HepG2 (cell line): ENCODE measurements at regions not wholly inside any gene's neighbourhood (a gene's known extent, or its start where the extent isn't known, plus 50 kb on each side); places are given as distances from the start of the nearest gene placed in this dataset.

Source experiments
- CTCF ChIP-seq: sonication (generic); formaldehyde crosslinking; IDR thresholded peaks from 2 replicates; pipeline ENCODE4 v1.5.0; 2020; ENCODE audit warnings: mild to moderate bottlenecking, missing genetic modification reagents, moderate library complexity
- NFRKB ChIP-seq: fragments of 450-650 bp; IDR thresholded peaks from 2 replicates; pipeline ENCODE4 v1.6.1; 2017
- RFX5 ChIP-seq: IDR thresholded peaks from 2 replicates; pipeline ENCODE4 v1.6.1; 2011; ENCODE audit warnings: low read depth, low read length, improper control_type of control experiment
- RNF219 ChIP-seq: sonication (generic); formaldehyde crosslinking; IDR thresholded peaks from 2 replicates; pipeline ENCODE4 v1.5.0; 2020; ENCODE audit warnings: mild to moderate bottlenecking, missing genetic modification reagents
- SOX13 ChIP-seq, 3 experiments: fragments of 450-650 bp in 1 of 3; sonication (generic) in 1 of 3; formaldehyde crosslinking in 1 of 3; IDR thresholded peaks in 2 of 3; conservative IDR thresholded peaks in 1 of 3; 2 replicates each; pipeline versions ENCODE4 v1.5.0 to v1.6.1; 2016 to 2020; ENCODE audit warnings: antibody characterized with exemption in 1 of 3, mild to moderate bottlenecking in 1 of 3, missing compliant biosample characterization in 1 of 3, missing genetic modification reagents in 1 of 3, moderate library complexity in 1 of 3
- TMF1 ChIP-seq: sonication (generic); formaldehyde crosslinking; IDR thresholded peaks from 2 replicates; pipeline ENCODE4 v1.8.1; 2022; ENCODE audit warnings: low read depth, missing genetic modification reagents

GRCh38 chr11:29679996-29680395 is 336.8 kb downstream of the KCNA4 start:
- TF ChIP-seq CTCF (CRISPR knock-in tag) (no peak), RNF219 (CRISPR knock-in tag) (no peak), SOX13 (IDR thresholded peaks at IDR 0.05) (no peak), SOX13 (CRISPR knock-in tag; conservative IDR thresholded peaks at IDR 0.05 in 1 of 2, IDR thresholded peaks at IDR 0.05 in 1 of 2) (no peak), RFX5 (no peak), NFRKB (no peak), TMF1 (CRISPR knock-in tag) (no peak)
